ENCODE measurements at regions not wholly inside any gene's neighbourhood (a gene's known extent, or its start where the extent isn't known, plus 50 kb on each side); places are given as distances from the start of the nearest gene placed in this dataset.
A peak's percentile ranks its signal among the peaks of the same experiment; 100 is the strongest.

DNA sequence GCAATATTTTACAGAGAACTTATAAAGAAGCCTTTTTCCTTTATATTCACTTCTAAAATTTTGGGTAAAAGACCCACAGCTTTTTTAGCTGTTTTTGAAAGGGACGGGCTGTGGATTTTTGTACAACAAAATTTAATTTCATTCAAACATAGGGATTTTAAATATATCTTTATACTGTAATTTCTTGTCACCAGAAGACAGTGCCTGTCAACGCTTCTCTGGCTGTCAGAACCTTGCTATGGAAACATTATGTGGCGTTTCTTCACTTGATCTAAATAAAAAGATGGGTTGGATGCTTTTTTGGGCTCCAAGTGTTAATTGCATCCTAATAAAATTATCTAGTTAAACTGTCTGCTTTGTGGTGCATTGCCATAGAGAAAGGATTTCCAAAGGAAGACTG is 635.6 kb upstream of the ALCAM start:
- DNase-seq = no peak

DNA sequence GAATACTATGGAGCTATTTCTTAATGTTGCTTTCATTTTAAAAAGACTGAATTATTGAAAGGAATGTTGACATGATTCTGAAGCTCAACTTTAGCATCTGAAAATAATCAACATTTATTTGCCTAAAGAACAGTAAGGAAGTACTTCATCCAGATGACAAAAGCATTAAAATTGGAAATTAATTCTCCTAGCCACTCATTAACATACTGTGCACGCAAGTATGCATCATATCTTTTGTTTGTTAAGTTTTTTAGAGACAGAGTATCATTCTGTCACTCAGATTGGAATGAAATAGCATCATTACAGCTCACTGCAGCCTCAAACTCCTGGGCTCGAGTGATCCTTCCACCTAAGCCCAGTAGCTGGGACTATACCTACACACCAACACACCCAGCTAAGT is 632.1 kb upstream of the ALCAM start:
- no peak for DNase-seq

DNA sequence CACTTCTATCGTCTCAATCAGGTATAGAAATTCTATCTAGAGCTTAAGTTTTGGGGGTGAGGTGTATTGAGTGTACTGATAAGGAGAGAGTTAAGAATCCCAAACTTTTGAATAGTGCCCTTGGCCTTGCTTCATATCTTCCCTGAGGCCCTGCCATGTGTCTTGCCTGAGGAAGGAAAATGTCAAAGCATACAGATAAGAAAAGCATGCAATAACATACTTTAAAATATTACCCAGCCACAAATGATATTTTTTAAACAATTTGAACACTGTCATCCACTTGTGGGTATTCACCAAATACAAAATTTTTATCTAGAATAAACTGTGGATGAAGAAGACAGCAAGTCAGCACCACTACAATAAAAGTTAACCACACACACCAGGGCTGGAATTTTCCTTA is 631.0 kb upstream of the ALCAM start:
- DNase-seq = no peak

DNA sequence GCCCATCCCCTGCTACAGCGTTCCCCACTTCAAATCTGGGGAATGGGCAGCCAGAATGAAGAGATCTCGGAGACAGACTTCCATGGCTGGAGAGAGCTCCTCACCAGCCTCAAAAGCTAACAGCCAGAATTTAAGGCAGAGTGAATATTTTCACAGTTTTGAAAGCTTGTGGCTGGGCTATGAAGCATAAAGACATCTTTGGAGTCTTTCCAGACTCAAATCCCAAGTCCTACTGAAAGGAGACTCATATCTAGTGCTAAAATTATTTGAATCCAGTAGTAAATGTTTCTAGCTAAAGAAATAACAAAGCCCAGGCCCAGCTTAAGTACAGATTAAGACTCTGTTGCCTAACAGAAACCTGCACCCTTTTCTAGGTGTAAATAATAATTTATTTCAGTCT is 628.4 kb upstream of the ALCAM start:
- DNase-seq = no peak

DNA sequence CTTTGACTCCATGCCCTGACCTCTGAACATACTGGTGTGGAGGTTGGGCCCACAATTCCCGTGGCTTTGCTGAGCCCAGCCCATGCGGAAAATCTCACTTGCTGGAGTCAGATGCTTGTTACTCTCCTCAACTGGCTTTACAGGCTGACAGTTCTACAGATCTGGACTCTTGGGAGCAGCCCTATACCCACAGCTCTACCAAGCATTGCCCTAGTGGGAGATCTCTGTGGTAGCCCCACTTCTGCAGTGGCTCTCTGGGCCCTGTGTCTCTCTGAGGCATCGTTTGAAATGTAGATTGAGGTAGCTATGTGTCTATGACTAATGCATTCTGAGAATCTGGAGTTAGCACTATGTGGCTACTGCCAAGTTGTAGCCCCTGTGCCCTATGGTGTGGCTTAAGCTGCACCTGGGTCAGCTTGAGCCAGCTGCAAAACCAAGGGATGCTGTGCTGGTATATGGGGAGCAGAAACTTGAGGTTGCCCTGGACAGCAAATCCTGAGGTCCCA is 625.8 kb upstream of the ALCAM start:
- DNase-seq = no peak

DNA sequence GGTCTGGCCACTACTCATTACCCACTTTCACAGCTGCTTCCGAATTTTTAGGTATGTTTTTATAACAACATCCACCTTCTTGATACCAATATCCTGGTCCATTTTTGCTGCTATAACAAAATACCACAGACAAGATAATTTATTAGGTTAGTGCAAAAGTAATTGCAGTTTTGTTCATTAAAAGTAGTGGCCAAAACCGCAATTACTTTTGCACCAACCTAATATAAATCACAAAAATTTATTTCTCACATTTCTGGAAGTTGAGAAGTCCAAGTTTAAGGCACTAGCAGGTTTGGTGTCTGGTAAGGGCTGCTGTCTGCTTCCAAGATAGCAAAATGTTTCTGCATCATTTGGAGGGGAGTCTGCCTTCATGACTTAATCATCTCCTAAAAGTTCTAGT is 624.7 kb upstream of the ALCAM start:
- no peak for DNase-seq

DNA sequence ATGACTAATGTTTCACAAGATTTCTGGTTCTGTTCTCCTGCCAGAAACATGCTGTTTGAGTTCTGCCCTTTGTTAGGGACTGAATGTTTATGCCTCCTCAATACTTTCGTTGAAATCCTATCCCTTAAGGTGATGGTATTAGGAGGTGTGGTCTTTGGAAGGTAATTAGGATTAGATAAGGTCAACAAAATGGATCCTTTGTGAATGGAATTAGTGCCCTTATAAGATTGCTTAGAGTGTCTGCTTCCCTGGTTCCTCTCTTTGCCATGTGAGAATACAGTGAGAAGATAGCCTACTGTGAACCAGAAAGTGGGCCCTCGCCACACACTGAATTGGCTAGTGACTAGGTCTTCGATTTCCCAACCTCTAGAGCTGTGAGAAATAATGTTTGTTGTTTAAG is 621.4 kb upstream of the ALCAM start:
- DNase-seq = no peak

DNA sequence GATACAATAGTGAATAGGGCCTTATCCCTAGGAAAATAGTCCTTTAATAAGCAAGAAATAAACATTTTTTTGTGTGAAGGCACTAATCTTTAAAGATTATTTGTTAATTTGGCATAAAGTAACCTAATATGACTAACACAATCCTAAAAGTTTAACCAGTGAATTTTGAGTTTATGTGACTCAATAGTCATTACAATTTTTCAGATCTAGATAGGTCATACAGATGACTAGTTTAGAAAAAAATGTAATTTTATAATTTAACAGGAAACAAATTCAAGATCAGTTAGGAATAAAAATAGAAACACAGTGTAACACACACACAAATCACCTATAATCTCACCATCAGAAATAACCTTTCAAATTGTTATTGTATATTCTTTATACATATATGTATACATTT is 620.7 kb upstream of the ALCAM start:
- no peak for DNase-seq

DNA sequence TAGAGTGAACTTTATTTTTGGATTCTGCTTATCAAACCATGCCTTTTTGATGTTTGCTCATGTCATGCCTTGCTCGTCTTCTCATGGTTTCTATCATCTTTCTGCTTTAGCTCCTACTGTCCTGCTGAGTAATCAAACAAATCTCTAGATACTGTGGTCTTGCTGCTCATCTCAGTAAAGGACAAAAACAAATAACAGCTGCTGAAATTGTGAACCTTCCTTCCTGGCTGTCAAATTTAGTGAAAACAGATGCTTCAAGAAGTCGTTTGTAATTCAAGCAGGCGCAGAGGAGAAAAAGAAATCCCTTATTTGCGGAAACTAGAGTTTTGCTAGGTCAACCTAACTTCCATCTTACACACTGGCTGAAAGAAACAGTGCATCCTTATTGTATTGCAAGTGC is 616.1 kb upstream of the ALCAM start:
- no peak for DNase-seq

DNA sequence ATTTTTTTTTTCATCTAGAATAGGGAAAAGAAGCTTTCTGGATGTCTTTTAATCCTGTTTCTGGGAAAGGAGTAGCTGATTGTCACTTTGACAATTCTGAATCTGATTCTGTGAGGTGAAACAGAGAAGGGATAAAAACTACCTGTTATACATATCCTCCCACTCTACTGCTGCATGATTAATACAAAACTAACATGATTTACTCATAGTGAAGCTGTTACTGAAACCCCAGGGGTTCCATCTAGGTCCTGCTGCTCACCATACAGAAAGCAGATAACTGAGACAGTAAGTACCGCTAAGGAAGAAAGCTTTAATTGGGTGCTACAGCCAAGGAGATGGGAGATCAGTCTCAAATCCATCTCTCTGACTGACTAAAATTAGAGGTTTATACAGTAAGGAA is 610.9 kb upstream of the ALCAM start:
- DNase-seq = no peak

DNA sequence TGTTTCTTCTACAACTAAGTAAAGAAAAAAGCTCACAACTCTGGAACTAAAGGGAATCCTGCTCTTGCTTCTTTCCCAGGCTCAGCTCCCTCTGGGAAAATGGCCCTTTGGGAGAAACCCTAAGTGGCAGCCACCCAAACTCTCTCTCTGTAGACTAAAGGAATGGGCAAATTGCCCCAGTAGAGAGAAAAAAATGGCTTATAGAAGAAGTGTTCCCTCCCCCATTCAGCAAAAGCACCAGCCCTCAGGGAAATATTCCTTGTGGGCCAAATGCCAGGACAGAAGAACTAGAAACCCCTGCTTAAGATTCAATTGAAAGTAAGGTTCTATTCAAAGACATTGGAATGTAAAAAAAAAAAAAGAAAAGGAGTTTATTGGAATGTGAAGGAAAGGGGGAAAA is 603.7 kb upstream of the ALCAM start:
- no peak for DNase-seq

DNA sequence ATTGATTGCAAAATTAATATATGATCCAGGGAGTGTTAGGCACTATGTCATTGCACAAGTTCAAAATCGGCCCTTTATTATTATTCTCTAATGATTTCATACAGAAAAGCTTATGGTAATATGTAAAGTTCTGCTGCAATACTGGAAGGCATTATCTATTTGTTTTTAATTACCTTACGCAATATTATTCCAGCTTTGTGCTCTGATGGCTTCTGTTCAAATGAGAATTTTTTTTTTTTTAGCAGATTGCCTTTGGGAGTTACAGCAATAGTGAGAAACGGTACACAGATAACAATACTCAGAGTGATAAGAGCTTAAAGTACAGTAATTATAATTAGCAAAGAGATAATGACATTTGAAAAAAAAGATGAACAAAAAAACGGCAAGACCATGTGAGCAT is 602.2 kb upstream of the ALCAM start:
- no peak for DNase-seq

DNA sequence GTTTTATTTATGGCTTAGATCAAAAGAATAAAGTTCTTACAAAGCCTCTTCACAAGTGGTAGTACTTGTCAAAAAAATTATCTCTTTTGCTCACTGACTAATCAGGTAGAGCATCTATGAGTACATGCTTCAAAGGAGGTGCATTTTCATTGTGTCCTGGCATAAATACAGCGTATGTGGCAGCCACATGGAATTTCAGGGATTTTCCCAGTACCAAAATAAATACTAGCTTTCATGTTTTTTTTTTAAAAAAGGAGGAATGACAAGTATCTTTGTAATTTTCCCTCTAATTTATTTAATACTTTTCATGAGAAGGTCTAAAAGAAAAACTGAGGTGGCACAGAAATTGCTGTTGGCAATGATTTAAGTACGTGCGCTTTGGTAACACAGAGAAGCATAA is 597.8 kb upstream of the ALCAM start:
- DNase-seq = no peak

DNA sequence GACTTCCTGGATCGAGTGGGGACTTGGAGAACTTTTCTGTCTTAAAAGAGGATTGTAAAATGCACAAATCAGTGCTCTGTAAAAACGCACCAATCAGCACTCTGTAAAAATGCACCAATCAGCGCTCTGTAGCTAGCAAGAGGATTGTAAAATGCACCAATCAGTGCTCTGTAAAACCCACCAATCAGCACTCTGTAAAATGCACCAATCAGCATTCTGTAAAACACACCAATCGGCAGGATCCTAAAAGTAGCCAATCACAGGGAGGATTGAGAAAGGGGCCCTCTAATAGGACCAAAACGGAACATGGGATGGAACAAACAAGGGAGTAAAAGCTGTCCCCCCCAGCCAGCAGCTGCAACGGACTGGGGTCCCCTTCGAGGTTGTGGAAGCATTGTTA is 587.4 kb upstream of the ALCAM start:
- no peak for DNase-seq

DNA sequence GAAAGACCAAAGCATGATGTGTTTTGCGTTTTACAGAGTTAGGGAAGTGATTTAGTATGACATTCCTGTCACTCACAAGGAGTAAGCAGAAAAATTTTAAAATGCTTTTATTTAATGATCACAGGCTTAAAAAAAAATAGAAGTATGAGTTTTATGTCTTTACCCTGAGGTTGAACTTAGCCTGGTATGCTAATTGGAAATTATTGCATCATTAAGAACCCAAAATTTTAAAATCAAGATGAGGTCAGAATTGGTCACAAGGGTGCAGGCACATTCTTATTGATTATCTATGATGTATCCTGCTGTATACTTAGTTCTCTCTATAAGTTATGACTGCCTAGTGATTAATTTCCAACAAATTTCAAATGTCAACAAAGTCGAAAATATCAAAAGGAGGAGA is 585.6 kb upstream of the ALCAM start:
- no peak for DNase-seq

DNA sequence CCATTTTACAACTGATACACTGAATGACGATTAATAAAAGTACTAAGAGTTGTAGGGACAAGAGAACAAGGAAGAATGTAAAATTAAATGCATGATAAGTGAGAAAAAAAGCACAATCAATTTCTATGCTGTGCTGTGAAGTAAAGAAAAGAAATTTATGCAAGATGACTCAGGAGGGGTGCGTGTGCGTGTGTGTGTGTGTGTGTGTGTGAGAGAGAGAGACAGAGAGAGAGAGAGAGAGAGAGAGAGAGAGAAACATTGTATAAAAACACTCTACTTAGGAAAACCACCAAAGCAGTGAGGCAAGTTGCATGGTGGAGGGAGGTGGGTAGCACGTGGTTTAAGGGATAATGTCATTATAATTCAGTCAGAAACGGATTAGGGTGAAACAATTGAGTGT is 580.8 kb upstream of the ALCAM start:
- DNase-seq = no peak

DNA sequence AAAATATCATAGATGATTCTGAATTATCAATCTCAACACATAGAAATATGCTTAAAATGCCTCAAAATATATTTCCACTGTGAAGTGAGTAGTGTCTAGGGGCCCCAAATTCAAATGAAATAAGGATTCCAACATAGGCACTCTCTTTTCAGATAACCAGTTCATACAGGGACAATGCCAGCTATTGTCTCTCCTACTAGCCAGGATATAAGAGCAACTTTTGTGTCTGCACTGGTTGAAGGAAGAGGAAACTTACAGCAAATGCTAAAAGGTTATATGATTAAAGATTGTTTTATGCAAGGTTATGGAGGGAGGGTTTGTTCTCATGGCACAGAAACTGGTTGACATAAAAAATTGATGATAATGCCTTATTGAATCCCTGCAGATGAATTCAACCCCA is 579.4 kb upstream of the ALCAM start:
- DNase-seq = no peak

DNA sequence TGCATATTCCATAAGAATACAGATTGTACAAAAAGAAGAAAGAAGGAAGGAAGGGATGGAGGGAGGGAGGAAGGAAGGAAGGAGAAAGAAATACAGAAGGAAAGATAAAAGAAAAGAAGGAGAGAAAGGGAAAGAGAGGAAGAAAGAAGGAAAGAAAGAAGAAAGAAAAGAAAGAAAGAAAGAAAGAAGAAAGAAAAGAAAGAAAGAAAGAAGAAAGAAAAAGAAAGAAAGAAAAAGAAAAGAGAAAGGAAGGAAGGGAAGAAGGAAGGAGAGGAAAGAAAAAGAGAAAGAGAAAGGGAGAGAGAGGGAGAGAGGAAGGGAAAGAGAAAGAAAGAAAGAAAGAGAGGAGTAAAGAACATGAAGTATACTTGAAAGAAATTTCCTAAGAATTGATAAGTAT is 577.9 kb upstream of the ALCAM start:
- no peak for DNase-seq

DNA sequence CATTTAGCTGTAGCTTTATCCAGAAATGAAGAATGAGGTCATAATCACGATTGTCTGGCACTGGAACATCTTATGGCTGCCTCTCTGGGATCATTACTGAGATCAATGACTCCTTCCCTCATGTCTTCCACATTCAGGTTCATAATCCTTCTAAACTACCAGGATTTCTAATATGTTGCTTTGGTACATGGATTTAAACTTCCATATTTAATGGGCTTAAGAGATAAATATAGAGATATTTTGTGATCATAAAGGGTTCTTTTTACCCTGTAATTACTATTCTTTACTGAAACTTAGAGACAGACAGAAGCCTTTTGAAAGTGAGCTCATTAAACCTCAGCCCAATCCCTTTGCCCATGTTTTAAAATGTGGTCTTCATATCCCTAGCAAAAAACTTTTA is 575.4 kb upstream of the ALCAM start:
- no peak for DNase-seq

DNA sequence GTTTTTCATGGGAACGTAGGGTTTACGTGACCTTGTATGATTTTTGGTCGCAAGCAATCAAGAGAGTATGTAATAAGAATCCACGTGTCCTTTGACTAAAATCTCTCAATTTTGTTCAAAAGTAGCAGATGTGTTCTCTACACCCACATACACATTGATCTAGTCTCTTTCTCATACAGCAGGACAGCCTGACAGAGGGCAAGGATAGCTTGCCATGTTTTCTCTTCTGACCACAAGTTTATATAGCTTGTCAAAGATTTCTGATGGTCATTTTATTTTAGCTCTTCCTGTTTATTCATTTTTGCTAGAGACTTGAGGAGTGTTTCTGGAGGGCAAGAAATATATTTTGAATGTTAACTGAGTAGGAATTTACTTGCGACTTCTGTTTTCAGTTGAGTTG is 570.2 kb upstream of the ALCAM start:
- DNase-seq = no peak

DNA sequence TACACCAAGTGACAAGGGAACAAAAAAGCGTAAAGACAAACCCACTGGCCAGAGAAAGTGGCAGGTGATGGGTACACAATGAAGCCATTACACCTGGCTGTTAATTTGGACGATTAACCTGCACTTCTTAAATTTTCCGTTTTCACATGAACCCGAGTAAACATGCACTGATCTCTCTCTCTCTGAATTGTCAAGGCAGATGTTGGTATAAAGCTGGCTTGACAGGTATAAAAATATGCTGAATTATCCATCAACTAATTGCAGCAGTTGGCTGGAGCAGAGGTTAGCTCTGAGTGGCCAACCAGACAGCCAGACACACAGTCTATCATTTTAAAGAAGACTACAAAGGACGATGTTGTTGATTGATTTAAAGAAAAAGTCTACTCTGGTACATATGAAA is 561.7 kb upstream of the ALCAM start:
- DNase-seq = peak; percentile 84

DNA sequence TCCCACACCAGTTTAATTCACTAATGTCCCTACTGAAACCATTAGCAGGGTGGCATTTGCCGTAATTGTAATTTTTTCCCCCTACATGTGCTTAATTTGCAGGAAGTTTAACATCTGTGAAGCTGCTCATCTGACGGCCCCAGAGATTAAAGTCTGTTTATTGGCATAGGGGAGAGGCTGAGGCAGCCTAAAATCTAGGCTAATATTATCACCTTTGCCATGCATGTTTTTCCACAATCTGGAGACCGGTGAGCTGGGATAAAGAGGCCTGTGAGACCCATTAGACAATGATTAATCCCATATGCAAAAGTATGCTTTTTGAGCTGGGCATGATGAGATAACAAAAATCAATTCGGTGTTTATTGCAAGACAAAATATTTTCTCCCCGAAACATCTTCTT is 561.2 kb upstream of the ALCAM start:
- peak; percentile 47 for DNase-seq

DNA sequence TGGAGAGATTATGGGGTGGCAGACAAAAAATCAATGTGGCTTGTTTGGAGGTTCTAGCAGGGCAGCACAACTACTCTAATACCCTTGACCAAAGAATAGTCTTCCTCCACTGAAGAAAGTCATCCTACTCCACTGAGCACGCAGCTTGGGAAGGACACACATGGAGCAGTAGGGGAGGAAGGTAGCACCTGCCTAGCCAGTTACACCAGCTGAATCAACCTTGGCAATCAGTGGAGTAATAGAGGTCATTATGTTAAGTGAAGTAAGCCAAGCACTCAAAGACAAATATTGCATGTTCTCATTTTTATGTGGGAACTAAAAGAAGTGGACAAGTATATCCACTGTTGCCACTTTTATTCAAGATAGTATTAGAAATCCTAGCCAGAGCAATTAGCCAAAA is 555.8 kb upstream of the ALCAM start:
- peak; percentile 18 for DNase-seq

DNA sequence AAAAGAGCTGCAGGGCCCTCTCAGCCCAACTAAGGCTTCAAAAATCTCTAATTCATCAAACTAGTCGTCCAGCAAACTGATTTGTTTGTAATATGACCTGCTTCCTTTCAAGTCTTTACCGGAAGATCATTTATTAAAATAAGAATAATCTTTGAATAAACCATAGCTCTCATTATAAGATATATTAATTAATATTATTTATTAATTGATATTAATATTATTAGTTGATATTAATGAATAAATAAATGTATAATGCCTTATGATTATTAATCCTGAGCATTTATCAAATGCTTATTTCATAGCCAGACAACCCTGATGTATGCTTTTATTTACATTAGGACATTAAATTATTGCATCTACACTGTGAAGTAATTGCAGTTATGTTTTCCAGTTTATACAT is 550.7 kb upstream of the ALCAM start:
- DNase-seq = no peak

DNA sequence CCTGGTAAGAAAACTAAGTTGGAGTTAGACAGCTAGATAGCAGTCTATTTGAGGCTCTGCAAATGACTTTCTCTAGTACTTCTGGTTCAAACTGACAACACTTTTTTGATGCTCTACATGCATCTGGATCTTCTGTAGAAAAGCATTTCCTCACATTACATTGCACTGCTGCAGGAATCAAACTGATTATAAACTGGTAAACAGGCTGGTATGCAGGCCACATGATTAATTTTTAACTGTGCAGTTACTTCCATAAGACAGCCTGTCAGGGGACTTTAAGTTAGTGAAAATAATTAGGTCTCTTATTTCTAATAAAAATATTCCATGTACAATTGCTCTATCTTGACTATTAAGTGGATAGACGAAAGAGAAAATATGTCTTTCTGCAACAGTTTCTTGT is 550.0 kb upstream of the ALCAM start:
- no peak for DNase-seq

DNA sequence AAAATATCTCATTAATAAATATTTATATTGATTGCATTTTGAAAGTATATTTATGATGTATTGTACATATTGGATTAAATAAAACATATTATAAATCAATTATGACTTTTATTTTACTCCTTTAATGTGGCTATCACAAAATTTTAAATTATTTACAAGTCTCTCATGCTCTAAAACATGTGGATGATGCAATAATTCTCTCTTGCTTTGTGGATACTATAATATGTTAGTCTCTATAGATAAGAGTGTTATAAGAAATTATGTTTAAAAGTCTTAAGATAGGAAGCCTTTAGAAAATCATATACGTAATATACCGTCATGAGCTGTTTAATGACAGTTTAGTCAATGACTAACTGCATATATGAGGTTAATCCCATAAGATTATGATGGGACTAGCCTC is 547.4 kb upstream of the ALCAM start:
- DNase-seq = no peak
